Amygdala (tissue), 56 donors: ENCODE measurements at regions not wholly inside any gene's neighbourhood (a gene's known extent, or its start where the extent isn't known, plus 50 kb on each side); places are given as distances from the start of the nearest gene placed in this dataset.

Experiments
- DNase-seq, 56 donors: peaks; one replicate each; lab custom pipeline; 2025; lab: John Stamatoyannopoulos, UW

- no peak for DNase-seq
These were observed 694.2 kb upstream of the TENM3 start for GRCh38 chr4:181548873-181549575.

DNA sequence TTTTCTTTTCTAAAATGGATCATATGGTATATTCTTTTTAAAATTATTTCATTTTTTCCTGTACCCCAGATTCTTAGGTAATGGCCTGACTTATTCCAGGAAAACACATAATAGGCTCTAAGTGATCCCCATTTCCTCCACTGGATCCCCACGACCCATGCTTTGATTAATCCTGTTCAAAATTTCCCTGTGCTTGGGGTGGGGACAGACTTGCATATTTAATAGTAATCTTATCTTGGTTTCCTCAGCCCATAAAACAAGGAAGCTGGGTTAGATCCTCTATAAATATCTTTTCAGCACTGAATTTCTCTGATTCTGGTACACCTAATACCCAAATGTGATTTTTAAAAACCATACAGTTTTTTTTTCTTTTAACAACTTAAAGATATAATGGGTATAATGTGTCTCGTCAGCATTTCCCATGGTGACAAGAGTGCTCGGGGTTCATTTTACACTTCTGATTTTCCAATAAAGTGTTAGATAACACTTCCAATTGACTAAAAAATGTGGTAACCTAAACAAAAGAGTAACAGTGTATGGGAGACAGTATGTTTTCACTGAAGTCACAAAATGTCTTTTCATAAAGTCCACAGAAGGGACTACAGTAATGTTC is 693.5 kb upstream of the TENM3 start:
- DNase-seq, result no peak

DNA sequence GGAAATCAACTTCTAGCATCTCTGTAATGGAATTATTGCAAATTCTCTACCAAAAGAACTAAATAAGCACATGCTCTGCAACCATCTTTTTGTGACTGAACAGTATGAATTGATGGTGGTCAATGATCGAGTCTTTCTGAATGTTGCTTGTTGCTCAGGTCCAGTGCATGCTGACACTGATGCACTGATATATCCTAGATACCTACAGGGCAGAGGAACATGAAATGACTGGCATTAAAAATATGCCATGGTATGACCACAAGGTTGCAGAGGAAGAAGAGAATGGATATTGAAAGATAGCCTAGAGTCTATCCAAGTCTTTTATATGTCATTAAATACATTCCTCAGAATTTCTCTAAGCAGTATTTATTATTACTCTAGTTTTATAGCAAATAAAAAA is 692.8 kb upstream of the TENM3 start:
- DNase-seq, result no peak

- no peak for DNase-seq
These were observed 683.6 kb upstream of the TENM3 start for GRCh38 chr4:181559637-181560036.

- no peak for DNase-seq
These were observed 680.8 kb upstream of the TENM3 start for GRCh38 chr4:181562399-181562798.

- no peak for DNase-seq
These were observed 678.6 kb upstream of the TENM3 start for GRCh38 chr4:181564625-181565024.

DNA sequence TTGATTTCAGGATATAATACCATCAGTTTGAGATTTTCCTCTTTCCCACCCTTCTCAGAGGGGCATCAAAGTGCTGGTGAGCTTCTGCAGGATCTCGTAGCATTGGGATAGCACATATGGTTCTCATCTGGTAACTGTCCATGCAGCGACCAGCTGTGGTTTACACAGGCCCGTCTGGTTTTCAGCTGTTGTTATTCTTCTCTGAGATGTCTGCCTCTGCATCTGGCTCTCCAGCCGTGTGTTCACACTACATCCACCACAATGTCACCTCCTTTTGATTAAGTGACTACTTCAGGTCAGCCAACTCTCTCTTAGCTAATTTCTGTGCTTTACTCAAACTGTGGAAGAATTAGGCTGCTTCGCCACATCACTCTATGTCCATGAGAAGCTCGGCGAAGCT is 676.7 kb upstream of the TENM3 start:
- no peak for DNase-seq

GRCh38 chr4:181569553-181569952 is 673.6 kb upstream of the TENM3 start:
- DNase-seq, result no peak

- no peak for DNase-seq
These were observed 664.3 kb upstream of the TENM3 start for GRCh38 chr4:181578911-181579310.

DNA sequence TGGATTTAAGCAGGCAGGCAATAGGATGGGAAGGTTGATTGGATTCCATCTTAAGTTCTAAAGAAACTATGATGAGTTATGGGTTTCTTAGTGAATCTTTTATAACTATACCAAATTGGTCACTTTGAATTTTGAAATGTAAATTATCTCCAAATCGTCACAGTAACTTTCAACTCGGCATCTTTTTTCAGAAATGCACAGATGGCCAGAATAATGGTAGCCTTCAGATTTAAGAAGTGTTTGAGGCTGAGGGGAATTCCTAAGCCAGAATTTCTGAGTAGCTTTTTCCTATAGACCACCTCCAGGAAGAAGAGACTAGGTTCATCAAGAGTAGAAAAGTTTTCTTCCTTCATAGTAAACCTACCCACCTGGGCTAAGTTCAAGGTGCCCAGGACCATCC is 663.7 kb upstream of the TENM3 start:
- DNase-seq, result no peak

GRCh38 chr4:181581983-181582382 is 661.2 kb upstream of the TENM3 start:
- no peak for DNase-seq

DNA sequence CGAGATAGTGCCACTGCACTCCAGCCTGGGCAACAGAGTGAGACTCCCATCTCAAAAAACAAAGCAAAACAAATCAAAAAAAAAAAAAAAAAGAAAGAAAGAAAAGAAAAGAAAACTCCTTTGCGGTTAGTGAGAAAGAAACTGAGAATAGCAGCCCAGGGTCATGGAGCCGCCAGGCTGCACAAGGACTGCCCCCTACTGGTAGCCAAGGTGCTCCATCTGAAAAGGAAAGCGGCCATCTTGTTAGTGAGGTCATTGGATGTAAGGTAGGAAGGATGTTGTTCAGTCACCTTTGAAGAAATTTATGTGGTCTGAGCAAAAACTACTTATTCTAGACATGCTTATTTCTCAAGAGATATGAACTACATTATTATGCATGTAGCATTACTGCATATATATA is 660.6 kb upstream of the TENM3 start:
- DNase-seq, result no peak

GRCh38 chr4:181588733-181589302 is 654.4 kb upstream of the TENM3 start:
- DNase-seq, result no peak

DNA sequence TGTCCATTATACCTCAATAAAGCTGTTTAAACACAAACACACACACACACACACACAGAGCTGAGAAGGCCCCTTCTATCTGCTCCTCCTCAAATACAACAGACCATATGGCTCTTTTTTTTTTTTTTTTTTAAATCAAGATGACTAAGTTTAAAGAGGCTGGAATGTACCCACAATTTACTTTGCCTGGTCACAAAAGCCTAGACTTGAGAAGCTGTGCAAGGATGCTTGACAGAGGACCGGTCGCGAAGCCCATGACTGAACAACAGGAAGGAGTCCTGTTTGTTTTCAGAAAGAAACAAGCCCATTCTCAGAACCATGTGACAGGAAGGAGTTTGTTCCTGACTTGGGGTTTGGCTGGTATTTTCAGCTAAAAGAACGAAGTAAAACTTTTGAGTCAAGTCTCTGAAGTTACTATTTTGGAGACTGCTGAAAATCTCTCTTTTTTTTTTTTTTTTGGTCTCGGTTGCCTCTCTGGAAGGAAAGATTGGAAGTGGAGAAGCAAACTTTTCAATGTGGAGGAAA is 650.9 kb upstream of the TENM3 start:
- peak in 4 of 56 donors; percentile 1 to 40 (median 14) for DNase-seq

DNA sequence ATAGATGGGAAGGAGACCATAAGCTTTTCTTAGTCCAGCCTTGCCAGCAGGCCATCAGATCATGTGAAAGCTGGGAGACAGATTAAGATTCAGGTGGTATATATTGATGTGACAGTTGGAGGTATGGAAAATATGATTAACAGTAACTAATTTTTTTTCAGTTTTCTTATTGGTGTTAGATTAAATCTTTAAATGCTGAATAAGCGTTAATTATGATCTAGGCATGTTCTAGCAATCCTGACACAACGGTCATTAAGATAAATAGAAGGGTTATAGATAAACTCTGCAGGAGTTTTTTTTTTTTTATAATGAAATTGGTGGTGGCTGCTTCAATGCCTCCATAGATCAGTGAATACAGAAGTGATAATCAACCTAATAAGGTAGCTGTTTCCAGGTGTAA is 649.5 kb upstream of the TENM3 start:
- no peak for DNase-seq

- DNase-seq, result no peak
These were observed 649.0 kb upstream of the TENM3 start for GRCh38 chr4:181594188-181594587.

DNA sequence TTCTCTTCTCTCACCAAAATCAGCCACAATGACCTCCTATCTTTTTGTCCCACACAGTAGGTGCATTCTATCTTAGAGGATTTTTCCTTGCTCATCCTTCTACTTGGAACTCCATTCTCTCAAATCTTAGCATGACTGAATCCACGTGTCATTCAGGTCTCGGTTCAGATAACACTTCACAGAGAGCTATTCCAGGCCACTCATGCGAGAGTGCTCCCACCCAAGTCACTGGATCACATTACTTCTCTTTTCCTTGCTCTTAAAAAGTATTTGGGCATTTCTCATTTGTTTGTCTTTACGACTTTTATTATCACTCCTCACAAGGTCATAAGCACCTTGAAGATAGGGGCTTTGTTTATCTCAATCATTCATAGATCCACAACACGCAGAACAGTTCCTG is 647.5 kb upstream of the TENM3 start:
- no peak for DNase-seq

GRCh38 chr4:181597766-181598165 is 645.4 kb upstream of the TENM3 start:
- no peak for DNase-seq

DNA sequence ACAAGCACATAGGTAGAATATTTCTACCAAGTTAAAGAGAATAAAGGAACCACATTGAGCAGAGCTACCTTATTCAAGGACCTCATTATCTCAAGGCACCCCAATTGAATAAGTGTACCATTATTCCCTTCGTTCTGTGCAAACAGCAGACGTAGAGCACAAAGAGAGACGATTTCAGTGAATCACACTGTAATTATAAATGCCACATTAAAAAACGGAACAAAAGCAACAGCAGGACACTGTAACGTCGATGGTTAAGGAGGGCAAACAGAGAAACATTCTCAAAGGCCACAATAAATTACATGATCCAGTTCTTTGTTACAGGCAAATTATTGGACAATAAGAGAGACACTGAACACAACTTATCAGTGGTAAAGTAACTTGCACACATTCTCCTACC is 644.1 kb upstream of the TENM3 start:
- DNase-seq, result no peak

- DNase-seq, result no peak
These were observed 642.1 kb upstream of the TENM3 start for GRCh38 chr4:181601103-181601502.

- DNase-seq, result no peak
These were observed 638.7 kb upstream of the TENM3 start for GRCh38 chr4:181604546-181604945.

- DNase-seq, result no peak
These were observed 636.9 kb upstream of the TENM3 start for GRCh38 chr4:181606300-181606699.
